ENCODE measurements at regions not wholly inside any gene's neighbourhood (a gene's known extent, or its start where the extent isn't known, plus 50 kb on each side); places are given as distances from the start of the nearest gene placed in this dataset.

DNA sequence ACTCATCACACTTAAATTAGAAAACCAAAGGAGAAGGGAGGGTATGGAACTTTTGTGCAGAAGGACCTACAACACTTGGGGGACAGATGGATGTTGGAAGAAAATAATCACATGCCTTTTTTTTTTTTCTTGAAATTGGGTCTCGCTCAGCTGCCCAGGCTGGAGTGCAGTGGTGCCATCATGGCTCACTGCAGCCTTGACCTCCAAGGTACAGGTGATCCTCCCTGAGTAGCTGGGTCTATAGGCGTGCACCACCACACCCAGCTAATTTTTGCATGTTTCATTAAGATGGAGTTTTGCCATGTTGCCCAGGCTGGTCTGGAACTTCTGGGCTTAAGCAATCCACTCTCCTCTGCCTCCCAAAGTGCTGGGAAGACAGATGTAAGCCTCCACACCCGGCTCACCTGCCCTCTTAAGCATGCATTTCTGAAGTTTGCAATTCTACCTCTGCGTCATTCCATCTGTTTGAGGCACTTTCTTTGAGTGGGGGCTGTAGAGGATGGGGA, 370.8 kb upstream of the JARID2 start:
- Mint-ChIP-seq H3K4me1 (ENCODE audit: low read depth) (peaks cover 94% of the 10 kb centered on the region), H3K4me3 (peak overlapping the region; percentile 52 to 98)

DNA sequence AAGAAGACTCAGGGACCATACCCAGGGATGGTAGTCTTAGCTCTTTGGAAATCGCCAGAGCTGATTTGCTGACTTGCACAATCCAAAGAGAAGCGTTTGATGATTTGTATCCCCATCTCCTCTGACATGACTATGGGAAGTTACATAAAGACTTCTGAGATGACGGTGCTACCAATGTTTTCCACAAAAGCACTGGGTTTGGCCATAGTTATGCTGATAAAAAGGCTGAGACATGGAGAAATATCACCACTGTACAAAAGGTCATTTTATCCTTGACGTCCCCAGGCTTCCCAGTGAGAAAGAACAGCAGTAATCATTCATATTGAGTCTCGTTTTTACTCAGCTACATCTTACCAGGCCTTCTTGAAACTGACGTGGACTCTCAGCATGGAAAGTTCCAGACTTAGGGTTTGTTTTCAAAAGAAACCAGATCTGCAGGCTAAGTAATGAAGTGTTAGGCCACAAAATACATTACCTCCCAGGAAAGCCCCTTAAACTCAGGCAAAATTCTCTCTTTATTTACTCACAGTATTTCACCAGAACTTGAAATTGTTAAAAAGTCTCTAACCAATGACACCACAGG, 370.3 kb upstream of the JARID2 start:
- peaks cover 97% of the 10 kb centered on the region for H3K4me1 Mint-ChIP-seq (ENCODE audit: low read depth)
- peak; percentile 65 to 69 for DNase-seq
- no peaks in the 10 kb centered on the region for H3K27me3 Mint-ChIP-seq (ENCODE audit: low read depth)
- H3K4me3 Mint-ChIP-seq = peak overlapping the region; percentile 82 to 98
- ATAC-seq (replicated peaks in 1 of 2) = peak; percentile 73
- H3K9me3 Mint-ChIP-seq = no peaks in the 10 kb centered on the region
- H3K27ac Mint-ChIP-seq = peak overlapping the region; percentile 100
- H3K36me3 Mint-ChIP-seq (ENCODE audit: insufficient read depth in 2 of 2) = peaks cover 0 to 2% of the 10 kb centered on the region in 2 donors

More for the DNA sequence above, 370.8 kb upstream of the JARID2 start:
- no peaks in the 10 kb centered on the region for H3K27me3 Mint-ChIP-seq (ENCODE audit: low read depth)
- DNase-seq (no peak), ATAC-seq (replicated peaks in 1 of 2) (no peak)
- H3K27ac Mint-ChIP-seq = peak overlapping the region; percentile 100
- peaks cover 0 to 2% of the 10 kb centered on the region in 2 donors for H3K36me3 Mint-ChIP-seq (ENCODE audit: insufficient read depth in 2 of 2)
- no peaks in the 10 kb centered on the region for H3K9me3 Mint-ChIP-seq

GRCh38 chr6:14876778-14877613, 368.9 kb upstream of the JARID2 start:
- Mint-ChIP-seq H3K4me3 (peak overlapping the region; percentile 82 to 98), H3K36me3 (ENCODE audit: insufficient read depth in 2 of 2) (peaks cover 0 to 2% of the 10 kb centered on the region in 2 donors), H3K27me3 (ENCODE audit: low read depth) (no peaks in the 10 kb centered on the region), H3K9me3 (no peaks in the 10 kb centered on the region), H3K27ac (peak overlapping the region; percentile 100), H3K4me1 (ENCODE audit: low read depth) (peaks cover 85% of the 10 kb centered on the region)
- ATAC-seq (replicated peaks in 1 of 2) = peak; percentile 63 to 67
- DNase-seq = peak; percentile 60 to 61

- DNase-seq = peak in 1 of 2 donors; percentile 24
- Mint-ChIP-seq H3K27me3 (ENCODE audit: low read depth) (no peaks in the 10 kb centered on the region), H3K27ac (peak overlapping the region; percentile 100), H3K9me3 (no peaks in the 10 kb centered on the region), H3K4me3 (peak overlapping the region; percentile 82 to 98), H3K4me1 (ENCODE audit: low read depth) (peaks cover 83% of the 10 kb centered on the region), H3K36me3 (ENCODE audit: insufficient read depth in 2 of 2) (peaks cover 0 to 2% of the 10 kb centered on the region in 2 donors)
- no peak for ATAC-seq (replicated peaks in 1 of 2)
These were observed 368.1 kb upstream of the JARID2 start for GRCh38 chr6:14877758-14878157.

- no peak for ATAC-seq (replicated peaks in 1 of 2)
- H3K4me3 Mint-ChIP-seq = no peak overlapping the region
- peaks cover 0 to 2% of the 10 kb centered on the region in 2 donors for H3K36me3 Mint-ChIP-seq (ENCODE audit: insufficient read depth in 2 of 2)
- H3K4me1 Mint-ChIP-seq (ENCODE audit: low read depth) = peaks cover 60% of the 10 kb centered on the region
- H3K27me3 Mint-ChIP-seq (ENCODE audit: low read depth) = no peaks in the 10 kb centered on the region
- no peak overlapping the region for H3K27ac Mint-ChIP-seq
- DNase-seq = no peak
- H3K9me3 Mint-ChIP-seq = no peaks in the 10 kb centered on the region
These were observed 365.8 kb upstream of the JARID2 start for GRCh38 chr6:14880052-14880451.

- Mint-ChIP-seq H3K27me3 (ENCODE audit: low read depth) (no peaks in the 10 kb centered on the region), H3K36me3 (ENCODE audit: insufficient read depth in 2 of 2) (peaks cover 0 to 2% of the 10 kb centered on the region in 2 donors), H3K9me3 (no peaks in the 10 kb centered on the region), H3K4me1 (ENCODE audit: low read depth) (peaks cover 54% of the 10 kb centered on the region), H3K4me3 (no peak overlapping the region), H3K27ac (no peak overlapping the region)
- ATAC-seq (replicated peaks in 1 of 2) (no peak), DNase-seq (no peak)
These were observed 365.2 kb upstream of the JARID2 start for GRCh38 chr6:14880677-14881076.

DNA sequence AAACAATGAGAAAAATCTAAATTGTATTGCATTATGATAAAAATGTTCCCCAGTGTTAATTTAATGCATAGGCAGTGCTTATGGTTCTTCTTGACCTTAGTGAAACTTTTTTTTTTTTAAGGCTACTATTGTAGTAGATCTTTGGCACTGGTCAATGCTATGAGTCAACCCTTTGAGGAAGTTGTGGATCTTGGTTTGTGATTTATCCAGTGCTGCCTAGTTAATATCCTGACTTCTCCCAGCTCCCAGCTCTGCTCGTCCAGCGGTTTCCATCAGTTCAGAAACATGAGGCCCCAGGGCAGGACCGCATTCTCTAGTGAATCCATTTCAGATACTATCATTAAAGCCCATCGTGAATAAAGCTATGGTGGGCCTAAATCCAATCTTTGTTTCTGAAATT, 364.5 kb upstream of the JARID2 start:
- peaks cover 0 to 2% of the 10 kb centered on the region in 2 donors for H3K36me3 Mint-ChIP-seq (ENCODE audit: insufficient read depth in 2 of 2)
- H3K27ac Mint-ChIP-seq = no peak overlapping the region
- ATAC-seq (replicated peaks in 1 of 2) (no peak), DNase-seq (no peak)
- no peaks in the 10 kb centered on the region for H3K27me3 Mint-ChIP-seq (ENCODE audit: low read depth)
- no peak overlapping the region for H3K4me3 Mint-ChIP-seq
- H3K4me1 Mint-ChIP-seq (ENCODE audit: low read depth) = peaks cover 47% of the 10 kb centered on the region
- no peaks in the 10 kb centered on the region for H3K9me3 Mint-ChIP-seq

DNA sequence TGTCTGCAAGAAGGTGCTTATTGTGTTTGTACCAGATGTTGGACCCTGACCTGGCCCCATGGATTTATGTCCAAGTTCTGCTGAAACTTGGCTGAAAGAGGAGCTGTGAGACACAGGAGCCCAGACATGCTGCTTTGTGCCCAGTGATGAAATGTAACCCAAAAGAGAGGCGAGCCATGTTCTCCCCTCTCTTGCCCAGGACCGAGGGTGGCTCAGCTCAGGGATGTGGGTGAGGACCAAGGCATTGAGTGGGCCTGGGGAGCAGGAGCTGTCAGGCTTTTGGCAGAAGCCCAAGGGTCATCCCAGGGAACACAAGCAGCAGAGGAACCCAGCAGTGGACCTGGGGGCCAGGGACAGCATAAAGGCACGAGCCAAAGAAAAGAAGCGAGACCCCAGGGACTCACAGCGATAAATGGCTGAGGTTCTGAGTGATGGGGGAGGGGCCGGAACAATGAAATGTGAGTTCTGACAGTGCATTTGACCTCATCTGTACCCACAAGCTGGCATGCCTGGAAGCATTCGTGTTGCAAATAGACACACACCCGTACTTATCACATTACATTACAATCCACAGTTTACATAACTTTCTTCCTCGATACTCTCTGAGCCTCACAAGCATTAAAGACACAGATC, 363.4 kb upstream of the JARID2 start:
- H3K4me1 Mint-ChIP-seq (ENCODE audit: low read depth) = peaks cover 35% of the 10 kb centered on the region
- ATAC-seq (replicated peaks in 1 of 2) (no peak), DNase-seq (no peak)
- no peaks in the 10 kb centered on the region for H3K27me3 Mint-ChIP-seq (ENCODE audit: low read depth)
- H3K9me3 Mint-ChIP-seq = no peaks in the 10 kb centered on the region
- no peak overlapping the region for H3K27ac Mint-ChIP-seq
- no peak overlapping the region for H3K4me3 Mint-ChIP-seq
- no peaks in the 10 kb centered on the region for H3K36me3 Mint-ChIP-seq (ENCODE audit: insufficient read depth in 2 of 2)

- Mint-ChIP-seq H3K27ac (no peak overlapping the region), H3K4me3 (no peak overlapping the region), H3K27me3 (ENCODE audit: low read depth) (no peaks in the 10 kb centered on the region), H3K4me1 (ENCODE audit: low read depth) (peaks cover 21% of the 10 kb centered on the region), H3K9me3 (no peaks in the 10 kb centered on the region), H3K36me3 (ENCODE audit: insufficient read depth in 2 of 2) (no peaks in the 10 kb centered on the region)
- ATAC-seq (replicated peaks in 1 of 2) (no peak), DNase-seq (no peak)
These were observed 361.9 kb upstream of the JARID2 start for GRCh38 chr6:14883921-14884320.

DNA sequence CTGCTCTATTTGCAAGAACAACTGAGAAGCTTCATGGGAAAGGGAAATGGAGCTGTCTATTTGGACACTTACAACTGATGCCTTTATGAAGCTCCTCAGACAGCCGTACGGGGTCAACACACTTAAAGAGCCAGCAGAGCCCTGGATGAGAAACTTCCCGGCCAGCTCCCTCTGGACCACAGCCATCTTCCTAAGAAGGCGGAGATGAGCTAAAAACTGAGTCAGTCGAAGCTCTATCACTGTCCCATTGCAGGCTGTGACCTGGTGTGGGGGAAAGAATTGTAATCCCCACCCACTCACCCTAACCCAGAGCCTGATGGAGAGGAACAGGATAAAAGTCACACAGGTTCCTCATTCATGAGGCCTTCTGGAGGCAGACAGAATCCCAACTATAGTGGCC, 360.4 kb upstream of the JARID2 start:
- H3K4me1 Mint-ChIP-seq (ENCODE audit: low read depth) = peaks cover 9% of the 10 kb centered on the region
- H3K9me3 Mint-ChIP-seq = peaks cover 0 to 2% of the 10 kb centered on the region in 2 donors
- DNase-seq = no peak
- no peaks in the 10 kb centered on the region for H3K27me3 Mint-ChIP-seq (ENCODE audit: low read depth)
- no peak overlapping the region for H3K4me3 Mint-ChIP-seq
- no peaks in the 10 kb centered on the region for H3K36me3 Mint-ChIP-seq (ENCODE audit: insufficient read depth in 2 of 2)
- no peak for ATAC-seq (replicated peaks in 1 of 2)
- no peak overlapping the region for H3K27ac Mint-ChIP-seq

- Mint-ChIP-seq H3K4me3 (no peak overlapping the region), H3K9me3 (peaks cover 0 to 2% of the 10 kb centered on the region in 2 donors), H3K36me3 (ENCODE audit: insufficient read depth in 2 of 2) (no peaks in the 10 kb centered on the region), H3K27me3 (ENCODE audit: low read depth) (no peaks in the 10 kb centered on the region), H3K27ac (no peak overlapping the region), H3K4me1 (ENCODE audit: low read depth) (peaks cover 4% of the 10 kb centered on the region)
- DNase-seq = no peak
- ATAC-seq (replicated peaks in 1 of 2) = no peak
These were observed 358.7 kb upstream of the JARID2 start for GRCh38 chr6:14887181-14887580.

- no peak overlapping the region for H3K4me3 Mint-ChIP-seq
- H3K27ac Mint-ChIP-seq = no peak overlapping the region
- no peaks in the 10 kb centered on the region for H3K27me3 Mint-ChIP-seq (ENCODE audit: low read depth)
- H3K36me3 Mint-ChIP-seq (ENCODE audit: insufficient read depth in 2 of 2) = no peaks in the 10 kb centered on the region
- no peaks in the 10 kb centered on the region for H3K4me1 Mint-ChIP-seq (ENCODE audit: low read depth)
- peaks cover 0 to 2% of the 10 kb centered on the region in 2 donors for H3K9me3 Mint-ChIP-seq
- DNase-seq = no peak
- ATAC-seq (replicated peaks in 1 of 2) = no peak
These were observed 357.8 kb upstream of the JARID2 start for GRCh38 chr6:14887986-14888574.

DNA sequence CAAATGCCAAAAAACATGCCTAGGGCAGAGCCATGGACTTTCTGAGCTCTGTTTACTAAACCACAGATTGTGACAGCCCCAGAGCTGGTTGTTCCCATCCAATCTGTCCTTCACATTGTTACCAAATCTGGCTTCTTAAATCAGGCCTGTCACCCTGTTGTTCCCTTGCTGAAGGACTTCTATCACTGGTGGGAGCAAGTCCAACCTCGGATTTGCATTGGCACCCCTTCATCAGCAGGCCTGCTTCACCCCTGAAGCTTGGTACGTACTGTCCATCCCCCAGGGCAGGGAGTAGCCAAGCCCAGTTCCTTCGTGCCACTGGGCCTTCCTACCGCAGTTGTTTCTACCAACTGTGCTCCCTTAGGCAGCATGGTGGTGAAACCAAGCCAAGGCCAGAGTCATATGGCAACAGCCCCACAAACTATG, 357.3 kb upstream of the JARID2 start:
- no peak overlapping the region for H3K27ac Mint-ChIP-seq
- DNase-seq = no peak

More for the DNA sequence above, 357.3 kb upstream of the JARID2 start:
- peaks cover 2 to 3% of the 10 kb centered on the region in 2 donors for H3K36me3 Mint-ChIP-seq (ENCODE audit: insufficient read depth in 2 of 2)
- H3K9me3 Mint-ChIP-seq = peaks cover 4 to 5% of the 10 kb centered on the region in 2 donors
- no peaks in the 10 kb centered on the region for H3K4me1 Mint-ChIP-seq (ENCODE audit: low read depth)
- no peaks in the 10 kb centered on the region for H3K27me3 Mint-ChIP-seq (ENCODE audit: low read depth)
- H3K4me3 Mint-ChIP-seq = no peak overlapping the region
- no peak for ATAC-seq (replicated peaks in 1 of 2)

Data from activated T-cell treated with anti-CD3 and anti-CD28 coated beads, Interleukin-2, amount 50 U/mL, for 72 hours (primary cell).